Activated CD8-positive, alpha-beta T cell treated with anti-CD3 and anti-CD28 coated beads for 36 hours (primary cell): ENCODE measurements at regions not wholly inside any gene's neighbourhood (a gene's known extent, or its start where the extent isn't known, plus 50 kb on each side); places are given as distances from the start of the nearest gene placed in this dataset.

Experiments
- ATAC-seq: fragments of 200-7000 bp; cut with Tn5 transposase; one replicate; pipeline ENCODE4 v1.10.0; 2021; ENCODE audit warnings: mild to moderate bottlenecking, moderate library complexity
- CTCF ChIA-PET: fragments of 350-600 bp; sonication (Branson Sonifier 250); formaldehyde crosslinking; loops from one replicate; lab custom pipeline; 2021; ENCODE audit warnings: antibody characterized with exemption; lab: Charles Lee
- POLR2A ChIA-PET: fragments of 350-600 bp; sonication (Branson Sonifier 250); formaldehyde crosslinking; loops from one replicate; lab custom pipeline; 2021; ENCODE audit warnings: antibody characterized with exemption; lab: Charles Lee
- DNase-seq: peaks from one replicate; pipeline ENCODE4 v3.0.0-alpha.2; 2020
- H3K27ac Mint-ChIP-seq: one replicate; pipeline ENCODE4 v1.8.0; 2021; ENCODE audit warnings: mild to moderate bottlenecking, mixed read lengths
- H3K27me3 Mint-ChIP-seq: one replicate; pipeline ENCODE4 v1.8.0; 2021; ENCODE audit warnings: mixed read lengths
- H3K36me3 Mint-ChIP-seq: one replicate; pipeline ENCODE4 v1.8.0; 2021; ENCODE audit warnings: low read depth, mixed read lengths
- H3K4me1 Mint-ChIP-seq: one replicate; pipeline ENCODE4 v1.8.0; 2021; ENCODE audit warnings: low read depth, mixed read lengths
- H3K4me3 Mint-ChIP-seq: one replicate; pipeline ENCODE4 v1.8.0; 2021; ENCODE audit warnings: mild to moderate bottlenecking, moderate library complexity, mixed read lengths
- H3K9me3 Mint-ChIP-seq: one replicate; pipeline ENCODE4 v1.8.0; 2021; ENCODE audit warnings: mixed read lengths
- CTCF ChIP-seq: fragments of 200-600 bp; IDR thresholded peaks from one replicate; pipeline ENCODE4 v1.8.0; 2022; ENCODE audit warnings: antibody characterized with exemption, mild to moderate bottlenecking
- intact Hi-C: fragments of 100-400 bp; cut with micrococcal nuclease; formaldehyde crosslinking; loops from one replicate; pipeline ENCODE4 v1.10.0; 2022

- H3K36me3 Mint-ChIP-seq = no peaks in the 10 kb centered on the region
- DNase-seq = no peak
- TF ChIP-seq CTCF = no peak
- POLR2A ChIA-PET = no interaction called here
- no peaks in the 10 kb centered on the region for H3K4me1 Mint-ChIP-seq
- no peak for ATAC-seq
- H3K9me3 Mint-ChIP-seq = peaks cover 4% of the 10 kb centered on the region
- CTCF ChIA-PET = no interaction called here
- H3K27ac Mint-ChIP-seq = no peak overlapping the region
- H3K27me3 Mint-ChIP-seq = no peaks in the 10 kb centered on the region
- no peak overlapping the region for H3K4me3 Mint-ChIP-seq
- intact Hi-C loops = no loop called here
These were observed 577.9 kb upstream of the GCFC2 start for GRCh38 chr2:76288598-76288997.

GRCh38 chr2:76288146-76288545 is 577.4 kb upstream of the GCFC2 start:
- ATAC-seq = no peak
- ChIA-PET POLR2A (no interaction called here), CTCF (no interaction called here)

GRCh38 chr2:76283350-76283749 is 572.6 kb upstream of the GCFC2 start:
- H3K36me3 Mint-ChIP-seq = no peaks in the 10 kb centered on the region
- TF ChIP-seq CTCF = no peak
- POLR2A ChIA-PET = no interaction called here

More at GRCh38 chr2:76288146-76288545, 577.4 kb upstream of the GCFC2 start:
- peaks cover 4% of the 10 kb centered on the region for H3K9me3 Mint-ChIP-seq
- no peak overlapping the region for H3K27ac Mint-ChIP-seq
- intact Hi-C loops = no loop called here
- no peaks in the 10 kb centered on the region for H3K4me1 Mint-ChIP-seq
- DNase-seq = no peak
- TF ChIP-seq CTCF = no peak
- H3K4me3 Mint-ChIP-seq = no peak overlapping the region
- H3K36me3 Mint-ChIP-seq = no peaks in the 10 kb centered on the region
- no peaks in the 10 kb centered on the region for H3K27me3 Mint-ChIP-seq

GRCh38 chr2:76281156-76281841 is 570.6 kb upstream of the GCFC2 start:
- Mint-ChIP-seq H3K36me3 (no peaks in the 10 kb centered on the region), H3K4me3 (no peak overlapping the region), H3K27me3 (no peaks in the 10 kb centered on the region), H3K27ac (no peak overlapping the region), H3K4me1 (no peaks in the 10 kb centered on the region), H3K9me3 (peaks cover 2% of the 10 kb centered on the region)
- CTCF ChIA-PET = no interaction called here
- no peak for ATAC-seq
- no peak for DNase-seq
- POLR2A ChIA-PET = no interaction called here
- no peak for TF ChIP-seq CTCF
- intact Hi-C loops = no loop called here

More at GRCh38 chr2:76283350-76283749, 572.6 kb upstream of the GCFC2 start:
- intact Hi-C loops = no loop called here
- CTCF ChIA-PET = no interaction called here
- no peaks in the 10 kb centered on the region for H3K4me1 Mint-ChIP-seq
- H3K27ac Mint-ChIP-seq = no peak overlapping the region
- DNase-seq (no peak), ATAC-seq (no peak)
- H3K4me3 Mint-ChIP-seq = no peak overlapping the region
- no peaks in the 10 kb centered on the region for H3K27me3 Mint-ChIP-seq
- H3K9me3 Mint-ChIP-seq = peaks cover 2% of the 10 kb centered on the region

- ChIA-PET CTCF (no interaction called here), POLR2A (no interaction called here)
- H3K36me3 Mint-ChIP-seq = no peaks in the 10 kb centered on the region
- H3K9me3 Mint-ChIP-seq = peaks cover 2% of the 10 kb centered on the region
- H3K27me3 Mint-ChIP-seq = no peaks in the 10 kb centered on the region
- TF ChIP-seq CTCF = no peak
- DNase-seq (no peak), ATAC-seq (no peak)
- intact Hi-C loops = no loop called here
- no peak overlapping the region for H3K4me3 Mint-ChIP-seq
- H3K27ac Mint-ChIP-seq = no peak overlapping the region
- no peaks in the 10 kb centered on the region for H3K4me1 Mint-ChIP-seq
These were observed 570.0 kb upstream of the GCFC2 start for GRCh38 chr2:76280686-76281085.
